HG03354 (cell line): ENCODE measurements at regions not wholly inside any gene's neighbourhood (a gene's known extent, or its start where the extent isn't known, plus 50 kb on each side); places are given as distances from the start of the nearest gene placed in this dataset.

Experiments
- ATAC-seq: cut with Tn5 transposase; IDR thresholded peaks from one replicate; pipeline ENCODE4 v1.9.1; 2021; ENCODE audit warnings: mild to moderate bottlenecking; ENCODE audit not compliant: unreplicated experiment, poor library complexity, severe bottlenecking

GRCh38 chr2:65649811-65650589 is 217.6 kb upstream of the SPRED2 start:
- ATAC-seq = no peak

DNA sequence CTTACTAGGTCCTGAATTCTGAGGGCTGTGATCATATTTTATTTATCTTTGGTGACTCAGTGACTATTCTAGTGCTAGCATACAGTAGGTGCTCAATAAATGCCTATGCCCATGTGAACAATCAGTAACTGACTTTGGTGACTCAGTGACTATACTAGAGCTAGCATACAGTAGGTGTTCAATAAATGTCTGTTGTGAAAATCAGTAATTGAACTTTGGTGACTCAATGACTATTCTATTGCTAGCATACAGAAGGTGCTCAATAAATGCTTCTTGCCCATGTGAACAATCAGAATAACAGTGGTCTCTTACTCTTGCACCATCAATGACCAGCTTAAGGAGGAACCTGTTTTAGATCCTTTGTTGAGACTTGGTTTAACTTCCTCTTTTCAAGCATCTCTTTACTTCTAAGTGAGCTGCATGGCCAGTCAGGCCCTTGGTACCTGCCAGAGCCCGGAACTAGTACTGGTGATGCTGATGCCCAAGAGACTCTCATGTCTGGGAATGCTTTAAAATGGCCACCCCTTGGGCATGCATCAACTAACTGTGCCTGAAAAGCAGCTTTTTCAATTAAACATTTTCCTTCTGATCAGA is 214.9 kb upstream of the SPRED2 start:
- no peak for ATAC-seq

DNA sequence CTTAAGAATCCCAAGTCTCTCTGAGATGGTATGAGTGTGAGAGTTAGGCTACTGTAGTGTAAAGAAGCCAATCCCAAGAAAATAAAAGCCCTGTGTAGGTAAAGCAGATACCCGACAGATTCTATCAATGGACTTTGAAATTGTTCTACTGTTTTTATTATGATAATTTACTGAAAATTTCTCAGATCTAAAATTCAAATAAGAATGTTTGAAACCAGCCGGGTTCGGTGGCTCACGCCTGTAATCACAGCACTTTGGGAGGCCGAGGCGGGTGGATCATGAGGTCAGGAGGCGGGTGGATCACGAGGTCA is 208.3 kb upstream of the SPRED2 start:
- ATAC-seq = no peak

- ATAC-seq = no peak
Observed at GRCh38 chr2:65639156-65639864, 206.9 kb upstream of the SPRED2 start.

- ATAC-seq = no peak
Observed at GRCh38 chr2:65638443-65638842, 206.0 kb upstream of the SPRED2 start.

DNA sequence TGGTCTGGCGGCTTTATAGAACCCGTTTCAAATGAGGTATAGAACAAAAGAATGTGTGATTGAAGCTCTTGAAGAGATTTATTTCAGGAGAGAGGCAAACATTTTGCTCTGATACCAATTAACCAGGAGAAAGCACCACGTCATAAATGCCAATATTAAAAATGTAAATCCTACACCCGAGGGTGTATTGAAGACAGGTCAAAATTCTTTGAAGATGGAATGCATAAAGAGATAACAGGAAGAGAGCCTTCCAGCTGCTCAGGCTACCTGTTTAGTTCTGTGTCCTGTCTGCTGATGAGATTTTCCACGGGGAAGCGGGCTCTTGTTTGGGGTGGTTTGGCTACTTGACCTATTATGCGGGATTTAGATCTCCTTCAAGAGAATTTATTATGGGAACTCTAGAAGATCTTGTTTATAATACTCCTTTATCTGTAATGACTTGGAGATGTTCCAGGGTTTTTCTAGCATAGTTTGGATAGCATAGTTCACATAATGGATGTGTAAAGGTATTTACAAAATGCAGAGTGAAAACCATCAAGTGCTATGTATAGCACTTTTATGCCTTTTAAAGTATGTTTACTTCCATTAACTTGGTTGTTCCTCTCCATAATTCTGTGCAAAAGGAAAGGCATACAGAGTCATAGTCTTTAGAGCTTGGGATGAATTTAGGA is 204.5 kb upstream of the SPRED2 start:
- no peak for ATAC-seq

DNA sequence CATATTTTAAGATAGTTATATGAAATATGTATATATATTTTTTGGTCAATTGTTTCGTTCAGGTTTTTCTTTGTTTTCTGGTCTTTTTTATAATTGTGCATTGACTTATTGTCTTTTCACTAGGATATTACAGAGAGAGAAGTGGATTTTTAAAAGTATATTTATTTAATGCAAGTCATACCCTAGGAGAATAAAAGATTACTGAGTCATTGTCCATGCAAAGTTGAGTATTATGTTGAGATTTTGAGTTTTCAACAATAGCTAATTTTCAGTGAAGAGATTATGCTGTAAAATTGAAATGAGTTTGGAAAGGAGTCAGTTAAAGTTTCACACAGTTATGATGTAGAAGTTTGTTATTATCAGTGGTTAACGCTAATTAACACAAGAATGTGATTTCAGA is 203.6 kb upstream of the SPRED2 start:
- no peak for ATAC-seq

GRCh38 chr2:65634304-65634703 is 201.9 kb upstream of the SPRED2 start:
- no peak for ATAC-seq

- no peak for ATAC-seq
Observed at GRCh38 chr2:65630643-65631042, 198.2 kb upstream of the SPRED2 start.

DNA sequence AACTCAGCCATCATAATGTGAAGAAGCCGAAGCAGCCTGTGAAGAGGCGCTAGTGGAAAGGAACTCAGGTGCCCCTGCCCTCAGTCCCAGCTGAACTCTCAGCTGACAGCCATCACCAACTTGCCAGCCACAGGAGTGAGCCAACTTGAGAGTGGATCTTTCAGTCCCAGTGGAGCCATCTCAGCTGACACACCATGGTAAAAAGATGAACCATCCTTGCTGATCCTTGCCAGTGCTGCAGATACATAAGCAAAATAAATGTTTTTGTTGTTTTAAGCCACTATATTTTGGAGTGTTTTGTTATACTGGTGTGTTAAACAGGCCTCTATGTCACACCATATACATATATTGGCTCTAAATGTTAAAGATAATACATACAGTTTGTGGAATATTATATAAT is 195.8 kb upstream of the SPRED2 start:
- no peak for ATAC-seq

- ATAC-seq = no peak
Observed at GRCh38 chr2:65626831-65627230, 194.4 kb upstream of the SPRED2 start.

DNA sequence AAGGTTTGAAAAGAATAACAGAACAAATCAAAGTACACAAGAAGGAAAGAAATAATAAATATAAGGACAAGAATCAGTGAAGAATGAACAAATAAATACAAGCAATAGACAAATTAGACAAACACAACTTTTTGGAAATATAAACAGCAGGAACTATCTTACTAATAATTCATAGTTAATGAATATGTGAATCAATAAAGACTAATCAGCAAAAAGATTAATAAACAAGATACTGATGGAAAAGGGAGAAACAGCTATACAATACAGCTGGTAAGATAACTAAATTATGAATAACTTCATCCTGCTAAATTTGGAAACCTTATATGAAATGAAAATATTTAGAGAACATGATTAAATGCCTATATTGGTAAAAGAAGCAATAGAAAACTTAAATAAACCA is 193.6 kb upstream of the SPRED2 start:
- ATAC-seq = no peak

- no peak for ATAC-seq
Observed at GRCh38 chr2:65622951-65623535, 190.6 kb upstream of the SPRED2 start.

DNA sequence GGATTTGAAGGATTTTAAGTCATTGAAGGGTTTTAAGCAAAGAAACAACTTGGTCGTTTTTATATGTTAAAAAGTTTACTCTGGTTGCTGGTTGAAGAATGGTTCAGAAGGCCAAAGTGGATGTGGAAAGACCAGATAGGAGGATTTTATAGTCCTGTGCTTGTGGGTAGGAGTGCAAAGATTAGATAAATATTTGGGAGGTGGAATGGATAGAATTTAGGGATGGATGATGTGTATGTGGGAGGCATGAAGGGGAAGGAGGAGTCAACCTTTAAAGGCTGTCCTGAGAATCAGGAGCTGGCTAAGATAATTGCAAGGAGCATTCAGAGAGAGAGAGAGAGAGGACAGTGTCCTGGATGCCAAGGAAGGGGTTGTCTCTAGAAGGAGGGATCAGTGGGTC is 190.1 kb upstream of the SPRED2 start:
- no peak for ATAC-seq

DNA sequence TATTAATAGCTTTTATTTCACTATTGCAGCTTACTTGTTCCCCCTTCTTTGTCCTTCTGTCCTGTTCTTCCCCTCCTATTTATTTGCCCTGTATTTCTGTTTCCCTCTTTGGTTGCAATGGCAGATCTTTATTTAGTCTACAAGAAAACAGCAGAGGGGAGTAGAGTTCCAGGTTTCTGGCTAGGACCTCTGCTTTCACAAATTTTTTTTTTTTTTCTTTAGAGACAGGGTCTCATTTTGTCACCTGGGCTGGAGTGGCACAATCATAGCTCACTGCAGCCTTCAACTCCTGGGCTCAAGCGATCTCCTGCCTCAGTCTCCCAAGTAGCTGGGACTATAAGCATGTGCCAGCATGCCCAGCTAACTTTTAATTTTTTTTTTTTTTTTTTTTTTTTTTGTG is 188.1 kb upstream of the SPRED2 start:
- no peak for ATAC-seq

GRCh38 chr2:65620026-65620425 is 187.6 kb upstream of the SPRED2 start:
- ATAC-seq = no peak

GRCh38 chr2:65615602-65616001 is 183.2 kb upstream of the SPRED2 start:
- ATAC-seq = no peak

DNA sequence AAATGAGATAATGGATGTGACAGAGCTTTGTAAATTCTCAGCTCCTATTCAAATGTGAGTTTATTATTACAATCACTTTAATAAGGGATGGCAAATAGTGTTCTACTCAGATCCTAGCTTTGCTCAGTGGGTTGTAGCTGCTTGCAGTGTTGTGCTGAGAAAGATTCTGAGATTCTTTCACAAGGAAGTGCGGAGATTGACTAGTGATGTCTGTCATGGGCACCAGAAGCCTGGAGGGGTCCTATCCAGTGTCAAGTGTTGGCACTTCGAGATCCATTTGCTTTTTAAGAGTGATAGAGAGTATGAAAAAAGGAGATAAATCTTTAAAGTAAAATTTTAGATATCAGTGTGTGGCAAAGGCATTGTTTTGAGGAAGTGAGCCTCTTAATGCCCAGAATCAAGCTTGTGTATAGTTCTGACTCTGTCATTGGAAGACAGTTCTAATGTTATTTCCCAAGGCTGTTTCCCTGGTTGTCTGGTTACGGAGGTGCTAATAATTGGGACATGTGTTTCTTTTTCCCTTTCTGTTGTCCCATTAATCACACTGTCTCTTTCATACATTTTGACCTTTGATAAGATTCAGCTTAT is 181.7 kb upstream of the SPRED2 start:
- ATAC-seq = no peak

DNA sequence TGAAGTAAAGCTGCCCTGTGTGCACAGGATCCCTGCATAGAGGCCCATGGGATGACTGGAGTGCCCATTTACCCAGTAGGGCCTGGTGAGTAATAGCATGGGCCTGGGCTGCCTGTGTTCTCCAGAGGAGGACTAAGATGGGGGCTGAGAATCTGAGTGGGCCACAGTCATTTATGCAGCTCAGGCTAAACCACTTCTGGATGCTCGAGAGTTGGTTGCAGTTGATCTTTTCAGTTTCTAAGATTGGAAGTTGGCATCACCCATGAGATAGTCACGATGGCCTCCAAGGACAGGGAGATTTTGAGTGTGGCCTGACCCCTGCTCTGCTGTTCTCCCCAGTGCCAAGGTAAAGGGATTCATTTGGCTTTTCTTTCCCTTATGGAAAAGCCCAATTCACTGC is 179.1 kb upstream of the SPRED2 start:
- no peak for ATAC-seq

- no peak for ATAC-seq
Observed at GRCh38 chr2:65608916-65609315, 176.5 kb upstream of the SPRED2 start.
